ENCODE measurements at regions not wholly inside any gene's neighbourhood (a gene's known extent, or its start where the extent isn't known, plus 50 kb on each side); places are given as distances from the start of the nearest gene placed in this dataset.

- no peak for DNase-seq (ENCODE audit: low read depth in 3 of 3, low spot score in 1 of 3)
Measured at GRCh38 chr18:45260125-45260524, 355.2 kb upstream of the SLC14A2 start.

GRCh38 chr18:45266023-45266422 is 349.3 kb upstream of the SLC14A2 start:
- DNase-seq (ENCODE audit: low read depth in 3 of 3, low spot score in 1 of 3), result no peak

GRCh38 chr18:45267622-45268021 is 347.7 kb upstream of the SLC14A2 start:
- DNase-seq (ENCODE audit: low read depth in 3 of 3, low spot score in 1 of 3), result no peak

GRCh38 chr18:45268583-45268982 is 346.7 kb upstream of the SLC14A2 start:
- DNase-seq (ENCODE audit: low read depth in 3 of 3, low spot score in 1 of 3), result no peak

- no peak for DNase-seq (ENCODE audit: low read depth in 3 of 3, low spot score in 1 of 3)
Measured at GRCh38 chr18:45270289-45270771, 344.9 kb upstream of the SLC14A2 start.

GRCh38 chr18:45274026-45274425 is 341.2 kb upstream of the SLC14A2 start:
- DNase-seq (ENCODE audit: low read depth in 3 of 3, low spot score in 1 of 3), result no peak

- DNase-seq (ENCODE audit: low read depth in 3 of 3, low spot score in 1 of 3), result no peak
Measured at GRCh38 chr18:45275367-45276113, 339.7 kb upstream of the SLC14A2 start.

- DNase-seq (ENCODE audit: low read depth in 3 of 3, low spot score in 1 of 3), result no peak
Measured at GRCh38 chr18:45276878-45277277, 338.4 kb upstream of the SLC14A2 start.

- DNase-seq (ENCODE audit: low read depth in 3 of 3, low spot score in 1 of 3), result no peak
Measured at GRCh38 chr18:45277908-45278307, 337.4 kb upstream of the SLC14A2 start.

GRCh38 chr18:45280481-45281276 is 334.6 kb upstream of the SLC14A2 start:
- no peak for DNase-seq (ENCODE audit: low read depth in 3 of 3, low spot score in 1 of 3)

- DNase-seq (ENCODE audit: low read depth in 3 of 3, low spot score in 1 of 3), result no peak
Measured at GRCh38 chr18:45282101-45282812, 333.0 kb upstream of the SLC14A2 start.

GRCh38 chr18:45284174-45284573 is 331.1 kb upstream of the SLC14A2 start:
- DNase-seq (ENCODE audit: low read depth in 3 of 3, low spot score in 1 of 3), result no peak

- DNase-seq (ENCODE audit: low read depth in 3 of 3, low spot score in 1 of 3), result no peak
Measured at GRCh38 chr18:45284851-45285250, 330.4 kb upstream of the SLC14A2 start.

- no peak for DNase-seq (ENCODE audit: low read depth in 3 of 3, low spot score in 1 of 3)
Measured at GRCh38 chr18:45285251-45285650, 330.0 kb upstream of the SLC14A2 start.

- no peak for DNase-seq (ENCODE audit: low read depth in 3 of 3, low spot score in 1 of 3)
Measured at GRCh38 chr18:45286431-45286830, 328.8 kb upstream of the SLC14A2 start.

- DNase-seq (ENCODE audit: low read depth in 3 of 3, low spot score in 1 of 3), result no peak
Measured at GRCh38 chr18:45287531-45287930, 327.7 kb upstream of the SLC14A2 start.

- no peak for DNase-seq (ENCODE audit: low read depth in 3 of 3, low spot score in 1 of 3)
Measured at GRCh38 chr18:45290364-45290763, 324.9 kb upstream of the SLC14A2 start.

GRCh38 chr18:45291621-45292615 is 323.4 kb upstream of the SLC14A2 start:
- no peak for DNase-seq (ENCODE audit: low read depth in 3 of 3, low spot score in 1 of 3)

GRCh38 chr18:45295388-45295787 is 319.9 kb upstream of the SLC14A2 start:
- no peak for DNase-seq (ENCODE audit: low read depth in 3 of 3, low spot score in 1 of 3)

- no peak for DNase-seq (ENCODE audit: low read depth in 3 of 3, low spot score in 1 of 3)
Measured at GRCh38 chr18:45298986-45299385, 316.3 kb upstream of the SLC14A2 start.

Data from stimulated activated CD4-positive, alpha-beta T cell treated with anti-CD3 and anti-CD28 coated beads, TNF-alpha, amount 100 ng/mL, for 1 hour (primary cell).